ENCODE measurements at regions not wholly inside any gene's neighbourhood (a gene's known extent, or its start where the extent isn't known, plus 50 kb on each side); places are given as distances from the start of the nearest gene placed in this dataset.

DNA sequence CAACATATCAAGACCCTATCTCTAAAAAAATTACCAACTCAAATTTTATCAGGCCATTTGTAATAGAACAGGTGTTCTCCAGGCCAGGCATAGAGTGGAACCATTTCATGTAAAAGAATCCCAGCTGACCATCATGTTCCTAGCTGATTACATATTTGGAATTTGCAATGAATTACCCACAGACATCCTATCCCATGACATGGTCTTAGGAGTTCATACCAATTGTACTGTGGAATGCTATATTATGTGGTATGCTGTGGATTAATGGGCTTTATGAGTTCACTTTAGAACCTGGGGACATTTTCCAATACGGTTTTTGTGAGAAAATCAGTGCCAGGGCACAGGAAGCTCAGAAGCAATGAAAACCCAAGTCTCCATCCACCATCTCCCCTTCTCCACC lies 110.3 kb downstream of the ZNF281 start:
- Mint-ChIP-seq H3K4me1 (peaks cover 0 to 11% of the 10 kb centered on the region in 2 donors), H3K27me3 (ENCODE audit: low read depth in 2 of 2) (peaks cover 0 to 9% of the 10 kb centered on the region in 2 donors), H3K9me3 (no peaks in the 10 kb centered on the region), H3K4me3 (no peak overlapping the region), H3K36me3 (no peaks in the 10 kb centered on the region), H3K27ac (no peak overlapping the region)
- 100% methylated on average over 1 of the region's 1 CpG for whole genome bisulfite sequencing (ENCODE audit: insufficient coverage)
- H3K27me3 ChIP-seq (ENCODE audit: control insufficient read depth, insufficient read depth, low read length) = no peaks in the 10 kb centered on the region
- DNase-seq (no peak), ATAC-seq (no peak)
- no peak overlapping the region for H3K4me3 ChIP-seq (ENCODE audit: low read length)
- no peaks in the 10 kb centered on the region for H3K9me3 ChIP-seq (ENCODE audit: control insufficient read depth, insufficient read depth, low read length)
- peaks cover 5% of the 10 kb centered on the region for H3K4me1 ChIP-seq (ENCODE audit: control insufficient read depth, insufficient read depth, low read length)
- TF ChIP-seq, protein P1, sequence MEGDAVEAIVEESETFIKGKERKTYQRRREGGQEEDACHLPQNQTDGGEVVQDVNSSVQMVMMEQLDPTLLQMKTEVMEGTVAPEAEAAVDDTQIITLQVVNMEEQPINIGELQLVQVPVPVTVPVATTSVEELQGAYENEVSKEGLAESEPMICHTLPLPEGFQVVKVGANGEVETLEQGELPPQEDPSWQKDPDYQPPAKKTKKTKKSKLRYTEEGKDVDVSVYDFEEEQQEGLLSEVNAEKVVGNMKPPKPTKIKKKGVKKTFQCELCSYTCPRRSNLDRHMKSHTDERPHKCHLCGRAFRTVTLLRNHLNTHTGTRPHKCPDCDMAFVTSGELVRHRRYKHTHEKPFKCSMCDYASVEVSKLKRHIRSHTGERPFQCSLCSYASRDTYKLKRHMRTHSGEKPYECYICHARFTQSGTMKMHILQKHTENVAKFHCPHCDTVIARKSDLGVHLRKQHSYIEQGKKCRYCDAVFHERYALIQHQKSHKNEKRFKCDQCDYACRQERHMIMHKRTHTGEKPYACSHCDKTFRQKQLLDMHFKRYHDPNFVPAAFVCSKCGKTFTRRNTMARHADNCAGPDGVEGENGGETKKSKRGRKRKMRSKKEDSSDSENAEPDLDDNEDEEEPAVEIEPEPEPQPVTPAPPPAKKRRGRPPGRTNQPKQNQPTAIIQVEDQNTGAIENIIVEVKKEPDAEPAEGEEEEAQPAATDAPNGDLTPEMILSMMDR (IDR thresholded peaks at IDR 0.05) = no peak
- intact Hi-C loops (cut with micrococcal nuclease) = no loop called here
- H3K36me3 ChIP-seq (ENCODE audit: control insufficient read depth, insufficient read depth, low read length) = no peaks in the 10 kb centered on the region
- H3K27ac ChIP-seq (ENCODE audit: low read length) = no peak overlapping the region

DNA sequence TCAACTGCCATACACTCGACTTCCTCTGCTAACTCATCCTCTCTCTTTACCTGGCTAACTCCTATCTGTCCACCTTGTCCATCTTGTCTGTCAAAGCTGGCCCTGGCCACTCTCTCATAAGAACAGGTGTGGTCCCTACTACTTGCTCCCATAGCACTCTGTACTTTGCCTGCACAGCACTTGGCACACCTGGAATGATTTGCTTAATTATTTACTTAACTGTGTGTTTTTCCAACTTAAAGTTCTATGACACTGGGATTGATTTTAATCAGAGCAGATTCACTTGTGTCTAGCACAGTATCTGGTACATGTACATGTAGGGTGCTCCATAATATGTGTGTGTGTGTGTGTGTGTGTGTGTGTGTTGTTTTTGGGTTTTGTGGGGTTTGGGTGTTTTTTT lies 111.6 kb downstream of the ZNF281 start:
- Mint-ChIP-seq H3K27ac (no peak overlapping the region), H3K36me3 (no peaks in the 10 kb centered on the region), H3K9me3 (no peaks in the 10 kb centered on the region), H3K4me3 (no peak overlapping the region), H3K27me3 (ENCODE audit: low read depth in 2 of 2) (peaks cover 0 to 5% of the 10 kb centered on the region in 2 donors), H3K4me1 (peaks cover 0 to 11% of the 10 kb centered on the region in 2 donors)
- H3K36me3 ChIP-seq (ENCODE audit: control insufficient read depth, insufficient read depth, low read length) = no peaks in the 10 kb centered on the region
- WGBS (ENCODE audit: insufficient coverage) = 78% methylated on average over 1 of the region's 1 CpG
- ATAC-seq (no peak), DNase-seq (no peak)
- H3K9me3 ChIP-seq (ENCODE audit: control insufficient read depth, insufficient read depth, low read length) = no peaks in the 10 kb centered on the region
- intact Hi-C loops (cut with micrococcal nuclease) = no loop called here
- no peak overlapping the region for H3K4me3 ChIP-seq (ENCODE audit: low read length)
- H3K4me1 ChIP-seq (ENCODE audit: control insufficient read depth, insufficient read depth, low read length) = peaks cover 5% of the 10 kb centered on the region
- H3K27me3 ChIP-seq (ENCODE audit: control insufficient read depth, insufficient read depth, low read length) = no peaks in the 10 kb centered on the region
- no peak overlapping the region for H3K27ac ChIP-seq (ENCODE audit: low read length)
- TF ChIP-seq, protein P1 (IDR thresholded peaks at IDR 0.05) = no peak

DNA sequence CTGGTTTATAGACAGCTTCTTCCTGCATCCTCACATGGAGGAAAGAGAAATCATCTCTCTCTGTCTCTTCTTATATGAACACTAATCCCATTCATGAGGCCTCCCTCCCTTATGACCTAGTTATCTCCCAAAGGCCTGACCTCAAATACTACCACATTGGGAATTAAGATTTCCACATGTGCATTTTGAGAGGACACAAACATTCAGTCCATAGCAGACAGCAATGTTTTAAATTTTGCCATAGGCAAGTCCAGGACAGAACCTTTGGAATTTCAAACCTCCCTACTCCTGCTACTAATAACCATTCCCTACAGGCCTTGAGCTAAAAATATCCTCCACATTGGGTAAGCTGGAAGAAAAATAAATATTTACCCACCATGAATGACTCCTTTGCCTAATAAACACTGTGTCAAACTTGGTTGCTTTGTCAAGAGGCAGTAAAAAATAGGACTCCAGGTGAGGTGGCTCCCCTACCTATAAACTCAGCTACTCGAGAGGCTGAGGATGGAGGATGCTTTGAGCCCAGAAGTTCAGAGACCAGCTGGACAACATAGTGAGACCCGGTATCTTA lies 113.7 kb downstream of the ZNF281 start:
- no peak for DNase-seq
- Mint-ChIP-seq H3K27me3 (ENCODE audit: low read depth in 2 of 2) (peaks cover 0 to 4% of the 10 kb centered on the region in 2 donors), H3K36me3 (no peaks in the 10 kb centered on the region), H3K27ac (no peak overlapping the region), H3K4me1 (no peaks in the 10 kb centered on the region), H3K9me3 (no peaks in the 10 kb centered on the region), H3K4me3 (no peak overlapping the region)
- TF ChIP-seq, protein P1 (IDR thresholded peaks at IDR 0.05) = no peak
- no peaks in the 10 kb centered on the region for H3K9me3 ChIP-seq (ENCODE audit: control insufficient read depth, insufficient read depth, low read length)
- no peak for ATAC-seq
- no peaks in the 10 kb centered on the region for H3K4me1 ChIP-seq (ENCODE audit: control insufficient read depth, insufficient read depth, low read length)
- no peaks in the 10 kb centered on the region for H3K27me3 ChIP-seq (ENCODE audit: control insufficient read depth, insufficient read depth, low read length)
- intact Hi-C loops (cut with micrococcal nuclease) = no loop called here
- H3K27ac ChIP-seq (ENCODE audit: low read length) = no peak overlapping the region
- H3K36me3 ChIP-seq (ENCODE audit: control insufficient read depth, insufficient read depth, low read length) = no peaks in the 10 kb centered on the region
- 69% methylated on average over 2 of the region's 2 CpGs for WGBS (ENCODE audit: insufficient coverage)
- no peak overlapping the region for H3K4me3 ChIP-seq (ENCODE audit: low read length)

DNA sequence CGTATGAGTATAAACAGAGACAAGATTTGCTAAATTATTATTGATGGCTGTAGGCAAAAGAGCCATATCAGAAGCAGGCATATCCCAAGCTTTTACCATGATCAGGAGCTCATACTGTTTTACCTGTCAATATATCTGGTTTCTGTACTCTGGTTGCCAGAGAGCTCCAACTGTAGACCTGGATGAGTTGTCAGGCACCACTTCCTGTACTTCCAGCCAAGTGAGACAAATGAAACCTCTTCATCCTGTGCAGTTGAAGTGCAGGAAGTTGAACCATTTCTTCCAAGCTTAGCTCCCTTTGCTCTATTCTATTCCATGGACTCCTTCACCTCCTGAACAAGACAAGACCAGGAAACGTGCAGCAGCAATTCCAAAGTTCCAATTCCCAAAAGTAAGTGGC lies 115.6 kb downstream of the ZNF281 start:
- H3K27me3 ChIP-seq (ENCODE audit: control insufficient read depth, insufficient read depth, low read length) = no peaks in the 10 kb centered on the region
- H3K4me3 ChIP-seq (ENCODE audit: low read length) = no peak overlapping the region
- TF ChIP-seq, protein P1 (IDR thresholded peaks at IDR 0.05) = no peak
- H3K4me1 Mint-ChIP-seq = no peaks in the 10 kb centered on the region
- H3K36me3 ChIP-seq (ENCODE audit: control insufficient read depth, insufficient read depth, low read length) = no peaks in the 10 kb centered on the region
- 69% methylated on average over 1 of the region's 2 CpGs for WGBS (ENCODE audit: insufficient coverage)
- no peaks in the 10 kb centered on the region for H3K36me3 Mint-ChIP-seq
- intact Hi-C loops (cut with micrococcal nuclease) = no loop called here
- no peaks in the 10 kb centered on the region for H3K4me1 ChIP-seq (ENCODE audit: control insufficient read depth, insufficient read depth, low read length)
- no peak overlapping the region for H3K27ac Mint-ChIP-seq
- peaks cover 0 to 3% of the 10 kb centered on the region in 2 donors for H3K27me3 Mint-ChIP-seq (ENCODE audit: low read depth in 2 of 2)
- no peaks in the 10 kb centered on the region for H3K9me3 ChIP-seq (ENCODE audit: control insufficient read depth, insufficient read depth, low read length)
- DNase-seq (no peak), ATAC-seq (no peak)
- no peak overlapping the region for H3K27ac ChIP-seq (ENCODE audit: low read length)
- H3K4me3 Mint-ChIP-seq = no peak overlapping the region
- no peaks in the 10 kb centered on the region for H3K9me3 Mint-ChIP-seq
